ENCODE measurements at regions not wholly inside any gene's neighbourhood (a gene's known extent, or its start where the extent isn't known, plus 50 kb on each side); places are given as distances from the start of the nearest gene placed in this dataset.

- DNase-seq (ENCODE audit: low spot score) = no peak
- TF ChIP-seq CTCF (IDR thresholded peaks at IDR 0.05; ENCODE audit: extremely low read depth, missing control alignments) = no peak
Measured at GRCh38 chr10:61184429-61184828, 240.4 kb upstream of the RHOBTB1 start.

GRCh38 chr10:61183967-61184366 lies 240.0 kb upstream of the RHOBTB1 start:
- no peak for DNase-seq (ENCODE audit: low spot score)
- TF ChIP-seq CTCF (IDR thresholded peaks at IDR 0.05; ENCODE audit: extremely low read depth, missing control alignments) = no peak

DNA sequence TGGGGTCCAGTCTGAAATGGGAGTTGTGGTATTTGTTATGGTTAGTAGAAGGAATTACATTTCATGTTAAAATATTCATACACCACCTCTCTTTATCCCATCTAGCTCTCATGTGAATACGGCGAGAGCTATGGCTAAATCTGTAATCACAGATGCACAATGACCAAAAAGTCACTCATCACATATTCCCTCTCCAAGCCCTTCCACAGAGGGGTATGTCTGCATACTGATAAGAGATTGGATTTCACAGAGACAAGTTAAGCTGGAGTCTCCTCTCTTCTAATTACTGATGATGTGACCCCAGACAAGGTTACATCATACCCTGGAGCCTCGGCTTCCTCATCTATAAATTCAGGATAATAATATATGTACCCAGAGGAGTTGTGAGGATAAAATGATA lies 237.8 kb upstream of the RHOBTB1 start:
- TF ChIP-seq CTCF (IDR thresholded peaks at IDR 0.05; ENCODE audit: extremely low read depth, missing control alignments) = no peak
- DNase-seq (ENCODE audit: low spot score) = no peak

DNA sequence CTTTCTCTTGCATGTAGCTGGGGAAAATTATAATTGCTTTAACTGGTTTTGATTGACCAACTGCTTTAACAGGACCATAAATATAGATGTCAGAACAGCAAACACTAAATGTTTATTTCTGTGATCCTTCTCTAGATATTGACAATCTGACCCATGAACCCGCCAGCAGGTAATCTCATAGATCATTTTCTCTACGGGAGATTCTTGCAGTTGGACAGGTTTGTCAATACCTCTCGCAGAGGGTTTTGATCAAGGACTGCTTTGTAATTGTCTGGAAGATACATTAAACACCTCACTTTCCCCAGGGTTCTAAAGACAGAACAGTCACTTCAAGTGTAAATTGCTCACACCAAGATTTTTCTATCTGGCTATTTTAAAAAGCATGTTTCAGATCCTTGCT lies 235.8 kb upstream of the RHOBTB1 start:
- no peak for DNase-seq (ENCODE audit: low spot score)
- TF ChIP-seq CTCF (IDR thresholded peaks at IDR 0.05; ENCODE audit: extremely low read depth, missing control alignments) = no peak

- DNase-seq (ENCODE audit: low spot score) = no peak
- TF ChIP-seq CTCF (IDR thresholded peaks at IDR 0.05; ENCODE audit: extremely low read depth, missing control alignments) = no peak
Measured at GRCh38 chr10:61176424-61176823, 232.4 kb upstream of the RHOBTB1 start.

- no peak for DNase-seq (ENCODE audit: low spot score)
- no peak for TF ChIP-seq CTCF (IDR thresholded peaks at IDR 0.05; ENCODE audit: extremely low read depth, missing control alignments)
Measured at GRCh38 chr10:61175316-61175715, 231.3 kb upstream of the RHOBTB1 start.

DNA sequence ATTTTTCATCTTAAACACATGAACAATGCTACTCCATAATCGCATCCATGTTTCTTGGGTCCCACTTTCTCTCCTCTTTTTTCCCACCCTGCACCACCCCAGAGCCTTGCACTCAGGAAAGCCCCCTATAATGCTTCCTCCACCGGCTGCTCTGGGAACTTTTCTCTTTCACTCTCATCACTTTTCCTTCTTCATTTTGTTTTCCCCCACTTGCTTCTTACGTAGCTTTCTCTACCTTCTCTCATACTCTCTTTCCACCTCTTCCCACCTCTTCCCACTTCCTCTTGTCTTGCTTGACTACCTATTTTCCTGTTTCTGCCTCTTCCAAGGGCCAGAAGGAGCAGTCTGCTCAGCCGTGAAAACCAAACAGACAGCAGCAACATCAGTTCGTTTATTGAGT lies 229.5 kb upstream of the RHOBTB1 start:
- TF ChIP-seq CTCF (IDR thresholded peaks at IDR 0.05; ENCODE audit: extremely low read depth, missing control alignments) = no peak
- no peak for DNase-seq (ENCODE audit: low spot score)
